IPS-15b (cell line): ENCODE measurements at regions not wholly inside any gene's neighbourhood (a gene's known extent, or its start where the extent isn't known, plus 50 kb on each side); places are given as distances from the start of the nearest gene placed in this dataset.

ENCODE experiments used
- H3K27me3 ChIP-seq: one replicate; pipeline ENCODE4 v1.6.1; 2013; ENCODE audit warnings: low read length; ENCODE audit not compliant: control insufficient read depth, insufficient read depth
- H3K36me3 ChIP-seq: one replicate; pipeline ENCODE4 v1.6.1; 2013; ENCODE audit warnings: low read length; ENCODE audit not compliant: control insufficient read depth, insufficient read depth
- H3K4me1 ChIP-seq: one replicate; pipeline ENCODE4 v1.6.1; 2013; ENCODE audit warnings: mild to moderate bottlenecking, low read length; ENCODE audit not compliant: control insufficient read depth, insufficient read depth
- H3K4me3 ChIP-seq: one replicate; pipeline ENCODE4 v1.5.1; 2013; ENCODE audit warnings: low read depth, low read length
- H3K9ac ChIP-seq: one replicate; pipeline ENCODE4 v1.6.1; 2013; ENCODE audit warnings: low read depth, mild to moderate bottlenecking, low read length
- H3K9me3 ChIP-seq: one replicate; pipeline ENCODE4 v1.6.1; 2013; ENCODE audit warnings: mild to moderate bottlenecking, low read length; ENCODE audit not compliant: control insufficient read depth, insufficient read depth

- H3K4me3 ChIP-seq, result no peak overlapping the region
Observed at GRCh38 chr11:131063638-131064037, 147.4 kb upstream of the SNX19 start.

GRCh38 chr11:131064373-131064991 is 148.2 kb upstream of the SNX19 start:
- peaks cover 2% of the 10 kb centered on the region for H3K9me3 ChIP-seq
- H3K4me3 ChIP-seq, result no peak overlapping the region
- H3K4me1 ChIP-seq, result peaks cover 10% of the 10 kb centered on the region
- H3K9ac ChIP-seq, result no peak overlapping the region
- H3K27me3 ChIP-seq, result no peaks in the 10 kb centered on the region
- no peaks in the 10 kb centered on the region for H3K36me3 ChIP-seq

More at GRCh38 chr11:131063638-131064037, 147.4 kb upstream of the SNX19 start:
- Histone ChIP-seq H3K36me3 (no peaks in the 10 kb centered on the region), H3K9ac (no peak overlapping the region), H3K4me1 (peaks cover 10% of the 10 kb centered on the region), H3K27me3 (no peaks in the 10 kb centered on the region), H3K9me3 (peaks cover 2% of the 10 kb centered on the region)

- H3K9me3 ChIP-seq, result peaks cover 2% of the 10 kb centered on the region
Observed at GRCh38 chr11:131065435-131066413, 149.4 kb upstream of the SNX19 start.

GRCh38 chr11:131066551-131066950 is 150.3 kb upstream of the SNX19 start:
- no peaks in the 10 kb centered on the region for H3K36me3 ChIP-seq
- H3K27me3 ChIP-seq, result no peaks in the 10 kb centered on the region
- H3K4me3 ChIP-seq, result no peak overlapping the region
- H3K9me3 ChIP-seq, result peaks cover 2% of the 10 kb centered on the region
- H3K4me1 ChIP-seq, result peaks cover 10% of the 10 kb centered on the region
- no peak overlapping the region for H3K9ac ChIP-seq

More at GRCh38 chr11:131065435-131066413, 149.4 kb upstream of the SNX19 start:
- Histone ChIP-seq H3K27me3 (no peaks in the 10 kb centered on the region), H3K4me3 (no peak overlapping the region), H3K4me1 (peaks cover 10% of the 10 kb centered on the region), H3K9ac (no peak overlapping the region), H3K36me3 (no peaks in the 10 kb centered on the region)

- no peaks in the 10 kb centered on the region for H3K36me3 ChIP-seq
- H3K4me3 ChIP-seq, result no peak overlapping the region
- H3K27me3 ChIP-seq, result no peaks in the 10 kb centered on the region
- H3K9me3 ChIP-seq, result peaks cover 2% of the 10 kb centered on the region
- no peaks in the 10 kb centered on the region for H3K4me1 ChIP-seq
- H3K9ac ChIP-seq, result no peak overlapping the region
Observed at GRCh38 chr11:131070365-131070764, 154.1 kb upstream of the SNX19 start.

- H3K9ac ChIP-seq, result no peak overlapping the region
- H3K9me3 ChIP-seq, result no peaks in the 10 kb centered on the region
- H3K27me3 ChIP-seq, result no peaks in the 10 kb centered on the region
Observed at GRCh38 chr11:131073167-131073566, 156.9 kb upstream of the SNX19 start.

GRCh38 chr11:131074573-131074972 is 158.3 kb upstream of the SNX19 start:
- Histone ChIP-seq H3K9me3 (no peaks in the 10 kb centered on the region), H3K36me3 (no peaks in the 10 kb centered on the region), H3K27me3 (no peaks in the 10 kb centered on the region), H3K4me3 (no peak overlapping the region), H3K4me1 (no peaks in the 10 kb centered on the region), H3K9ac (no peak overlapping the region)

More at GRCh38 chr11:131073167-131073566, 156.9 kb upstream of the SNX19 start:
- Histone ChIP-seq H3K4me1 (no peaks in the 10 kb centered on the region), H3K36me3 (no peaks in the 10 kb centered on the region), H3K4me3 (no peak overlapping the region)

- H3K36me3 ChIP-seq, result no peaks in the 10 kb centered on the region
- H3K4me1 ChIP-seq, result no peaks in the 10 kb centered on the region
- H3K9ac ChIP-seq, result no peak overlapping the region
- H3K4me3 ChIP-seq, result no peak overlapping the region
- H3K9me3 ChIP-seq, result no peaks in the 10 kb centered on the region
- no peaks in the 10 kb centered on the region for H3K27me3 ChIP-seq
Observed at GRCh38 chr11:131077340-131077739, 161.1 kb upstream of the SNX19 start.

GRCh38 chr11:131079036-131079435 is 162.8 kb upstream of the SNX19 start:
- no peaks in the 10 kb centered on the region for H3K27me3 ChIP-seq
- H3K9ac ChIP-seq, result no peak overlapping the region

GRCh38 chr11:131089727-131090245 is 173.5 kb upstream of the SNX19 start:
- H3K36me3 ChIP-seq, result no peaks in the 10 kb centered on the region
- no peak overlapping the region for H3K9ac ChIP-seq
- no peak overlapping the region for H3K4me3 ChIP-seq
- no peaks in the 10 kb centered on the region for H3K27me3 ChIP-seq
- H3K4me1 ChIP-seq, result no peaks in the 10 kb centered on the region
- peaks cover 8% of the 10 kb centered on the region for H3K9me3 ChIP-seq

More at GRCh38 chr11:131079036-131079435, 162.8 kb upstream of the SNX19 start:
- H3K4me3 ChIP-seq, result no peak overlapping the region
- H3K4me1 ChIP-seq, result no peaks in the 10 kb centered on the region
- no peaks in the 10 kb centered on the region for H3K36me3 ChIP-seq
- H3K9me3 ChIP-seq, result no peaks in the 10 kb centered on the region

- Histone ChIP-seq H3K4me3 (no peak overlapping the region), H3K27me3 (no peaks in the 10 kb centered on the region), H3K36me3 (no peaks in the 10 kb centered on the region), H3K4me1 (no peaks in the 10 kb centered on the region), H3K9me3 (no peaks in the 10 kb centered on the region), H3K9ac (no peak overlapping the region)
Observed at GRCh38 chr11:131092469-131092868, 176.2 kb upstream of the SNX19 start.
